CD4-positive, alpha-beta T cell treated with Interleukin-2 at 100 ng/mL for 4 hours (primary cell): ENCODE measurements at regions not wholly inside any gene's neighbourhood (a gene's known extent, or its start where the extent isn't known, plus 50 kb on each side); places are given as distances from the start of the nearest gene placed in this dataset.

Experiments used
- DNase-seq: peaks from one replicate; pipeline ENCODE4 v3.0.0-alpha.2; 2020; ENCODE audit warnings: low spot score

GRCh38 chr14:54090274-54090673 lies 133.6 kb upstream of the BMP4 start:
- DNase-seq = no peak

- DNase-seq = no peak
Measured at GRCh38 chr14:54094765-54095164, 138.1 kb upstream of the BMP4 start.

GRCh38 chr14:54098536-54098935 lies 141.9 kb upstream of the BMP4 start:
- no peak for DNase-seq

- no peak for DNase-seq
Measured at GRCh38 chr14:54102051-54102456, 145.4 kb upstream of the BMP4 start.

- no peak for DNase-seq
Measured at GRCh38 chr14:54102530-54102929, 145.9 kb upstream of the BMP4 start.

GRCh38 chr14:54104601-54105145 lies 148.0 kb upstream of the BMP4 start:
- no peak for DNase-seq

GRCh38 chr14:54105406-54105805 lies 148.8 kb upstream of the BMP4 start:
- no peak for DNase-seq

GRCh38 chr14:54105898-54106297 lies 149.3 kb upstream of the BMP4 start:
- no peak for DNase-seq

GRCh38 chr14:54106661-54107377 lies 150.2 kb upstream of the BMP4 start:
- no peak for DNase-seq

- no peak for DNase-seq
Measured at GRCh38 chr14:54108481-54109471, 152.2 kb upstream of the BMP4 start.

- no peak for DNase-seq
Measured at GRCh38 chr14:54109521-54110120, 153.0 kb upstream of the BMP4 start.

- DNase-seq = no peak
Measured at GRCh38 chr14:54114941-54115340, 158.3 kb upstream of the BMP4 start.

- DNase-seq = no peak
Measured at GRCh38 chr14:54116198-54116885, 159.7 kb upstream of the BMP4 start.

GRCh38 chr14:54116972-54117371 lies 160.3 kb upstream of the BMP4 start:
- no peak for DNase-seq

GRCh38 chr14:54117396-54117795 lies 160.8 kb upstream of the BMP4 start:
- no peak for DNase-seq

- no peak for DNase-seq
Measured at GRCh38 chr14:54117924-54118323, 161.3 kb upstream of the BMP4 start.

- DNase-seq = no peak
Measured at GRCh38 chr14:54120260-54120659, 163.6 kb upstream of the BMP4 start.

GRCh38 chr14:54121466-54122027 lies 164.9 kb upstream of the BMP4 start:
- DNase-seq = no peak

GRCh38 chr14:54123841-54124240 lies 167.2 kb upstream of the BMP4 start:
- no peak for DNase-seq

GRCh38 chr14:54125109-54125508 lies 168.5 kb upstream of the BMP4 start:
- no peak for DNase-seq

- no peak for DNase-seq
Measured at GRCh38 chr14:54126947-54127346, 170.3 kb upstream of the BMP4 start.

GRCh38 chr14:54127526-54127925 lies 170.9 kb upstream of the BMP4 start:
- DNase-seq = no peak
